ENCODE measurements at regions not wholly inside any gene's neighbourhood (a gene's known extent, or its start where the extent isn't known, plus 50 kb on each side); places are given as distances from the start of the nearest gene placed in this dataset.
"Not testable (repeated sequence)": the region's sequence is repeated elsewhere in the genome, so short reads cannot be mapped to it uniquely, and the experiment has no call there.

DNA sequence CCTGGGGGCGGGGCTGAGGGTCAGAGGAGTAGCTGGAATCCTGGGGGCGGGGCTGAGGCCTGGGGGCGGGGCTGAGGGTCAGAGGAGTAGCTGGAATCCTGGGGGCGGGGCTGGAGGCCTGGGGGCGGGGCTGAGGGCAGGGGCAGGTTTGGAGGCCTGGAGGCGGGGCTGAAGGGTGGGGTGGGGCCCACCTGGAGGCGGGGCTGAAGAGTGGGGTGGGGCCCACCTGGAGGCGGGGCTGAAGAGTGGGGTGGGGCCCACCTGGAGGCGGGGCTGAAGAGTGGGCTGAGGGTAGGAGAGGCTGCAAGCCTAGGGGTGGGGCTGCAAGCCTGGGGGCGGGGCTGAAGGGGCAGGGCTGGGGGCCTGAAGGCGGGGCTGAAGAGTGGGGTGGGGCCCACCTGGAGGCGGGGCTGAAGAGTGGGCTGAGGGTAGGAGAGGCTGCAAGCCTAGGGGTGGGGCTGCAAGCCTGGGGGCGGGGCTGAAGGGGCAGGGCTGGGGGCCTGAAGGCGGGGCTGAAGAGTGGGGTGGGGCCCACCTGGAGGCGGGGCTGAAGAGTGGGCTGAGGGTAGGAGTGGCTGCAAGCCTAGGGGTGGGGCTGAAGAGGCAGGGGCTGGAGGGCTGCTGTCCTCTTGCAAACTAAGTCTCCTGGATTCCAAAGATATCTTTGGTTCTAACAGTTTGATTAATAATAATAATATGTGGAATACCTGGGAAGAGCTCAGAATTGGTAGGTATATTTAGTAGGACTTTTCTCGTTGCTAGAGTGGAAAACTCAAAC, 1329.7 kb downstream of the BRD1 start:
- H3K36me3 Mint-ChIP-seq; CTCF ChIA-PET; H3K27ac ChIP-seq (ENCODE audit: low read depth, low read length); H3K4me1 ChIP-seq (ENCODE audit: insufficient read depth, low read length); H3K36me3 ChIP-seq (ENCODE audit: insufficient read depth, low read length); H3K9me3 ChIP-seq (ENCODE audit: low read length); H3K4me3 Mint-ChIP-seq; H3K4me1 Mint-ChIP-seq; POLR2A ChIA-PET; H3K27ac Mint-ChIP-seq; H3K9me3 Mint-ChIP-seq; H3K4me3 ChIP-seq (ENCODE audit: low read length); H3K27me3 ChIP-seq (ENCODE audit: insufficient read depth, low read length, poor library complexity, severe bottlenecking); DNase-seq: not testable (repeated sequence)
- H3K27me3 Mint-ChIP-seq, result peaks cover 5 to 24% of the 10 kb centered on the region in 2 donors

DNA sequence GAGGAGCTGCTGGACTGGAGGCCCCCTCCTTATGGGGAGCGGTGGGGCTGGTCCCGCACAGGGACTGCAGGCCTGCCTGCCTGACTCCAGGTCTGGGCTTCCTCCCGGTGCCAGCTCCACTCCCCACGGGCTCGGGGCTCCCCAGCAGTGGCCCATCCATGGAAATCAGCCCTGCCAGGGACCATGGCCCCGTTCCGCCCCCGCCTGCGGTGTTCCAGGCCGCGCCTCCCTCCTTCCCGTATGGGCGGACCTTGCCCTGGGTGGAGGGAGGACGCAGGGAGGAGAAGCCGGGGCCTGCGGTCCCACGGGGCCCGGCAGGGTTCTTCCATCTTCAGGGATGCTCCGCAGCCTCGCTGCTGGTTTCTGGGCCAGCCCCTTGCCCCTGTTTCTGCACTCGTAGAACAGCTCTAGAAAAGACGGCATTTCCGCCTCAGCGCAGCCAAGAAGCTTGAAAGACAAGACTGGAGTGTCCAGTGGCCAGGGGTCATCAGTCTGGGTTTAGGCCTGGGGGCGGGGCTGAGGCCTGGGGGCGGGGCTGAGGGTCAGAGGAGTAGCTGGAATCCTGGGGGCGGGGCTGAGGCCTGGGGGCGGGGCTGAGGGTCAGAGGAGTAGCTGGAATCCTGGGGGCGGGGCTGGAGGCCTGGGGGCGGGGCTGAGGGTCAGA, 1330.6 kb downstream of the BRD1 start:
- no peaks in the 10 kb centered on the region for H3K9me3 Mint-ChIP-seq
- no peaks in the 10 kb centered on the region for H3K36me3 Mint-ChIP-seq
- H3K27me3 Mint-ChIP-seq, result peaks cover 11 to 30% of the 10 kb centered on the region in 2 donors

DNA sequence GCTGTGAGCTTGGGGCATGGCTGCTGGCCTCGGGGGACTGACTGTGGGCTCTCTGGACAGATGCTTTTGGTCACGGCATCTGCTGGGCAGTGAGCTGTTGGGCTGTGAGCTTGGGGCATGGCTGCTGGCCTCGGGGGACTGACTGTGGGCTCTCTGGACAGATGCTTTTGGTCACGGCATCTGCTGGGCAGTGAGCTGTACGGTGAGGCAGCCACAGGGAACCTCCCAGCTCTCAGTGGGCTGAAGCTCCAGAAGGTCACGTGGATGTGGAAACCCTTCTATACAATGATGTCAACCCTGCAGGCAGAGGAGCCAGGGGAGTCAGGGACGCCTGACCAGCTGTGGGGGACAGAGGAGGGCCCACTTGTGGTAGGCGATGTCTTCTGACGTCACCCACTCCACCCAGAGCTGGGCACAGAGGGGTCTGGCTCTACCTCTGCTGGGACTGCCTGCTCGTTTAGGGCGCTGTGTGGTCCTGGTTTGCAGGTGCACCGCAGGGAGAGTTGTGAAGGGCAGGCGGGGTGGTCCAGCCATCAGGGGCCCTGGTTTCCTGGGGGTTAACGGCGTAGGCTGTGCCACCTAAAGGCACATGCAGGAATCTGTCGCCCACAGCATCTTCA, 1331.3 kb downstream of the BRD1 start:
- DNase-seq, result peak in 1 of 5 donors; percentile 9
- no peak overlapping the region for H3K27ac ChIP-seq (ENCODE audit: low read depth, low read length)
- no peaks in the 10 kb centered on the region for H3K9me3 ChIP-seq (ENCODE audit: low read length)
- no peaks in the 10 kb centered on the region for H3K36me3 Mint-ChIP-seq
- no peaks in the 10 kb centered on the region for H3K4me1 Mint-ChIP-seq
- no peak overlapping the region for H3K27ac Mint-ChIP-seq
- ChIA-PET POLR2A (no interaction called here), CTCF (no interaction called here)
- no peaks in the 10 kb centered on the region for H3K4me1 ChIP-seq (ENCODE audit: insufficient read depth, low read length)
- H3K36me3 ChIP-seq (ENCODE audit: insufficient read depth, low read length), result no peaks in the 10 kb centered on the region
- H3K27me3 Mint-ChIP-seq, result peaks cover 16 to 35% of the 10 kb centered on the region in 2 donors
- H3K27me3 ChIP-seq (ENCODE audit: insufficient read depth, low read length, poor library complexity, severe bottlenecking), result no peaks in the 10 kb centered on the region
- H3K4me3 ChIP-seq (ENCODE audit: low read length), result no peak overlapping the region
- H3K4me3 Mint-ChIP-seq, result no peak overlapping the region
- H3K9me3 Mint-ChIP-seq, result no peaks in the 10 kb centered on the region

More for the DNA sequence above, 1330.6 kb downstream of the BRD1 start:
- no peaks in the 10 kb centered on the region for H3K4me1 Mint-ChIP-seq
- DNase-seq, result peak in 1 of 5 donors; percentile 42
- H3K4me1 ChIP-seq (ENCODE audit: insufficient read depth, low read length), result no peaks in the 10 kb centered on the region
- H3K27ac Mint-ChIP-seq, result no peak overlapping the region
- POLR2A ChIA-PET, result no interaction called here
- H3K9me3 ChIP-seq (ENCODE audit: low read length), result no peaks in the 10 kb centered on the region
- no peaks in the 10 kb centered on the region for H3K27me3 ChIP-seq (ENCODE audit: insufficient read depth, low read length, poor library complexity, severe bottlenecking)
- no peaks in the 10 kb centered on the region for H3K36me3 ChIP-seq (ENCODE audit: insufficient read depth, low read length)
- CTCF ChIA-PET, result no interaction called here
- no peak overlapping the region for H3K4me3 Mint-ChIP-seq
- H3K27ac ChIP-seq (ENCODE audit: low read depth, low read length), result no peak overlapping the region
- no peak overlapping the region for H3K4me3 ChIP-seq (ENCODE audit: low read length)

DNA sequence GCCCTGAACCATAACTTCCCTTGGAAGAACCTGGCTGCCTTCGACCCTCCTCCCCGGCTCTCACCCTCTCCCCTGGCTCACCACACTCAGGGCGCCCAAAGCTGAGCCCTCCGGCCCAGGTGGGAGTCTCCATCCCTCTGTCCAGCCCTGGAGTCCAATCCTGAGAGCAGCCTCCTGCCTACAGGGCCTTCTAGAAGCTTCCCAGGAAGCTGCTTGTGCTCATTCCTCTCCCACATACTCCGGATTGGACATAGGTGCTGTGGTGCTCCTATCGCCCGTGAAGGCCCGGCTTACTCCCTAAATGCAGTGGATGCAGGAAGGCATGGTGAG, 1332.0 kb downstream of the BRD1 start:
- Histone ChIP-seq H3K4me3 (ENCODE audit: low read length) (no peak overlapping the region), H3K27me3 (ENCODE audit: insufficient read depth, low read length, poor library complexity, severe bottlenecking) (no peaks in the 10 kb centered on the region), H3K9me3 (ENCODE audit: low read length) (no peaks in the 10 kb centered on the region), H3K36me3 (ENCODE audit: insufficient read depth, low read length) (no peaks in the 10 kb centered on the region), H3K4me1 (ENCODE audit: insufficient read depth, low read length) (no peaks in the 10 kb centered on the region), H3K27ac (ENCODE audit: low read depth, low read length) (no peak overlapping the region)
- ChIA-PET POLR2A (no interaction called here), CTCF (no interaction called here)
- Mint-ChIP-seq H3K27ac (no peak overlapping the region), H3K4me3 (no peak overlapping the region), H3K36me3 (no peaks in the 10 kb centered on the region), H3K4me1 (no peaks in the 10 kb centered on the region), H3K27me3 (peaks cover 16 to 41% of the 10 kb centered on the region in 2 donors), H3K9me3 (no peaks in the 10 kb centered on the region)
- peak in 1 of 5 donors; percentile 27 for DNase-seq

DNA sequence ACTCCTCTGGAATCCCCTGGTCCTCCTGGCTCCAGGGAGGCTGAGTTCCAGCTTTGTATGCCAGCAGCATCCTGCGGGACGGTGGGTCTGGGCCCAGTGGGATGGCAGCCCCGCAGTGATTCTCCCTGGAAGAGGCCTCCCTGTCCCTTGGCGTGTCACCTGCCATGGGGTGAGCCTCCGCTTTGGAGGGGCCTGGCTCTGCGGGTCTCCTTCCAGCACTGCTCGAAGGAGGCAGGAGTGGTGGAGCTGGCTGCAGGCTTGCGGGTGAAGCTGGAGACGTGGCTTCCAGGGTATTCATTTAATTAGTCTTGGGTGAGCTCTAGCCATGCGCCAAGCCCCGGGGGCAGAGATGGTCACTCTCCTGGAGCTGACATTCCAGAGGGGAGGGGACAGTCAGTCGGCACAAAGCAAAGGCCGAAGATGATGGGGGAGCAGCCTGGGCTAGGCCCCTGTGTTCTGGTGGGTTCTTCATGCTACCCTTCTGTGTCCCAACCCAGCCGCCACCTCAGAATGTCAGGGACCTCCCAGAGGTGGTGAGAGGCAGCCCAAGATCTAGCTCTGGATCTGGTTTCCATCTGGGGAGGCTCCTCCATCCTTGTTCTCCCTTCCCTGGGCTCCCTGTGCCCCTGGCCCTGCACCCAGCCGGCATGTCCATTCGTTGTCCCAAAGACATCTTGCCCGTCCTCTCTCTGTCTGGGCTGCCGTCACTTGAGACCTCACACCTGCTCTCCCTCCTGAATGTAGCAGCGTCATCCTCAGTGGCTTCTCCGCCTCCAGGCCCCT, 1332.5 kb downstream of the BRD1 start:
- Mint-ChIP-seq H3K4me1 (no peaks in the 10 kb centered on the region), H3K9me3 (no peaks in the 10 kb centered on the region), H3K4me3 (no peak overlapping the region), H3K36me3 (no peaks in the 10 kb centered on the region), H3K27ac (no peak overlapping the region), H3K27me3 (peaks cover 16 to 43% of the 10 kb centered on the region in 2 donors)
- ChIA-PET POLR2A (no interaction called here), CTCF (no interaction called here)
- no peaks in the 10 kb centered on the region for H3K27me3 ChIP-seq (ENCODE audit: insufficient read depth, low read length, poor library complexity, severe bottlenecking)
- no peaks in the 10 kb centered on the region for H3K9me3 ChIP-seq (ENCODE audit: low read length)
- peak in 1 of 5 donors; percentile 19 for DNase-seq
- H3K27ac ChIP-seq (ENCODE audit: low read depth, low read length), result no peak overlapping the region
- no peaks in the 10 kb centered on the region for H3K4me1 ChIP-seq (ENCODE audit: insufficient read depth, low read length)
- no peak overlapping the region for H3K4me3 ChIP-seq (ENCODE audit: low read length)
- H3K36me3 ChIP-seq (ENCODE audit: insufficient read depth, low read length), result no peaks in the 10 kb centered on the region

DNA sequence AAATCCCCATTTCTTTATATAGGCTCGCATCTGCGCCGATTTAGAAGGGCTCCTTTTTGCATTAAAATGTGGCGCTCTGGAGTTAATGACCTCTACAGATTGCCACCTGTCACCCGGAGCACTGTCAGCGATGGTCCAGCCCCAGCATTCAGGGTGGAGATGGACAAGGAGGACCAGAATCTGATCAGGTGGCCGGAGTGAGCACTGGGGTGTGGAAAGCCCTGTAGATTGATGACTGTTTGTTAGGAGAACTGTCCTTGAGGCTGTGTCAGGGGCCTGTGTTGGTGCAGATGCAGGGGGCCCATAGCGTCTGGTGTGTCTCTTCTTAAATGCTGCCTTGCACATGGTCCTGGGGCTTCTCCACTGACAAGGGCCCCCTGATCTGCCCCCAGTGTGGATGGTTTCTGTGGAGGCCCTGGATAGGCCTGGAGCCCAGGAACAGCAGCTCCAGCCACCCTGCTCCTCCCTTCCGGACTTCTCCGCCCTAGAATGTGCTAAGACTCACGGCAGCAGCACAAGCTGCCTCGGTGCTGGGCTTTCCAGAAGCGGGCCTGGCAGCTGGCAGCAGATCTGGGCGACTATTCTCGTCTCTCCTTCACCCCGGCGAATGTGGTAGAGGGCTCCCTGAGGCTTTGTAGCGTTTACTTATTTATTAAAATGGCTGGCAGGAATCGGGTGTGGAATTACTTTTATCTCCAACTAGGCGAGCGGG, 1333.3 kb downstream of the BRD1 start:
- H3K27ac ChIP-seq (ENCODE audit: low read depth, low read length), result no peak overlapping the region
- CTCF ChIA-PET, result no interaction called here
- no peaks in the 10 kb centered on the region for H3K4me1 ChIP-seq (ENCODE audit: insufficient read depth, low read length)
- Mint-ChIP-seq H3K4me1 (no peaks in the 10 kb centered on the region), H3K27ac (no peak overlapping the region), H3K27me3 (peaks cover 16 to 43% of the 10 kb centered on the region in 2 donors), H3K36me3 (no peaks in the 10 kb centered on the region), H3K9me3 (no peaks in the 10 kb centered on the region), H3K4me3 (no peak overlapping the region)
- H3K27me3 ChIP-seq (ENCODE audit: insufficient read depth, low read length, poor library complexity, severe bottlenecking), result no peaks in the 10 kb centered on the region
- no peak overlapping the region for H3K4me3 ChIP-seq (ENCODE audit: low read length)
- POLR2A ChIA-PET, result no interaction called here
- H3K36me3 ChIP-seq (ENCODE audit: insufficient read depth, low read length), result no peaks in the 10 kb centered on the region
- H3K9me3 ChIP-seq (ENCODE audit: low read length), result no peaks in the 10 kb centered on the region
- DNase-seq, result peak in 1 of 5 donors; percentile 16

DNA sequence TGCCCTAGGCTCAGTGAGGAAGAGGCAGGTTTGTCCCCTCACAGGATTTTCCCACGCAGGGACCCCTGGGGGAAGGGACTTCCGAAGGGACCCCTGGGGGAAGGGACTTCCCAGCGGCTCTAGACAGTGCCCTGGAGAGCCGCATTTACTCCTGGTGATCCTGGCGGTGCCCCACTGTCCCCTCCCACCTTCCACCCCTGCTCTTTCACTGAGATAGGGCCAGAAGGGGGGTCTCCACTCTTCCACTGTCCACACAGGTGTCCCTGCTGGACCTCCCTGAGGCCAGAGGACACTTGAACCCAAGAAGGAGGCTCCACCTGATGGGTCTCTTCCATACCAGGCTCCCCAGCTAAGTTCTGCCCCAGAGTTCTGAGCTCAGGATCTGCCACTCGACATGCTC, 1333.9 kb downstream of the BRD1 start:
- Mint-ChIP-seq H3K9me3 (no peaks in the 10 kb centered on the region), H3K36me3 (no peaks in the 10 kb centered on the region), H3K4me3 (no peak overlapping the region), H3K27ac (peak overlapping the region in 1 of 8 donors; percentile 79), H3K27me3 (peaks cover 18 to 44% of the 10 kb centered on the region in 2 donors), H3K4me1 (no peaks in the 10 kb centered on the region)
- DNase-seq, result peak in 1 of 5 donors; percentile 11
- Histone ChIP-seq H3K9me3 (ENCODE audit: low read length) (no peaks in the 10 kb centered on the region), H3K36me3 (ENCODE audit: insufficient read depth, low read length) (no peaks in the 10 kb centered on the region), H3K27ac (ENCODE audit: low read depth, low read length) (no peak overlapping the region), H3K4me3 (ENCODE audit: low read length) (no peak overlapping the region), H3K4me1 (ENCODE audit: insufficient read depth, low read length) (no peaks in the 10 kb centered on the region), H3K27me3 (ENCODE audit: insufficient read depth, low read length, poor library complexity, severe bottlenecking) (no peaks in the 10 kb centered on the region)
- ChIA-PET CTCF (no interaction called here), POLR2A (no interaction called here)

Data from CD8-positive, alpha-beta memory T cell (primary cell).